Neural progenitor cell (in vitro differentiated cells): ENCODE measurements at regions not wholly inside any gene's neighbourhood (a gene's known extent, or its start where the extent isn't known, plus 50 kb on each side); places are given as distances from the start of the nearest gene placed in this dataset.

ENCODE experiments used
- DNase-seq: peaks from one replicate; pipeline ENCODE4 v3.0.0-alpha.2; 2016; ENCODE audit warnings: low spot score
- H2AFZ ChIP-seq: fragments of 200-600 bp; sonication (generic); replicated peaks from 2 replicates; pipeline ENCODE4 v1.6.1; 2016; ENCODE audit warnings: antibody characterized with exemption
- H3F3A ChIP-seq: fragments of 200-600 bp; sonication (generic); 2 replicates; pipeline ENCODE4 v1.6.1; 2016; ENCODE audit warnings: antibody characterized with exemption, low read depth
- H3K27ac ChIP-seq: fragments of 200-600 bp; sonication (generic); 2 replicates; pipeline ENCODE4 v1.5.1; 2016; ENCODE audit warnings: mild to moderate bottlenecking
- H3K27me3 ChIP-seq: fragments of 200-600 bp; sonication (generic); 2 replicates; pipeline ENCODE4 v1.6.1; 2016; ENCODE audit warnings: mild to moderate bottlenecking, moderate library complexity
- H3K36me3 ChIP-seq: fragments of 200-600 bp; sonication (generic); 2 replicates; pipeline ENCODE4 v1.5.1; 2016
- H3K4me1 ChIP-seq: fragments of 200-600 bp; sonication (generic); 2 replicates; pipeline ENCODE4 v1.6.1; 2016; ENCODE audit warnings: mixed run types
- H3K4me2 ChIP-seq: fragments of 200-600 bp; sonication (generic); 2 replicates; pipeline ENCODE4 v1.6.1; 2016
- H3K4me3 ChIP-seq: fragments of 200-600 bp; sonication (generic); 2 replicates; pipeline ENCODE4 v1.5.1; 2016
- H3K79me2 ChIP-seq: fragments of 200-600 bp; sonication (generic); 2 replicates; pipeline ENCODE4 v1.6.1; 2016; ENCODE audit warnings: low read depth
- H3K9ac ChIP-seq: fragments of 200-600 bp; sonication (generic); 2 replicates; pipeline ENCODE4 v1.6.1; 2016
- H3K9me3 ChIP-seq: fragments of 200-600 bp; sonication (generic); 2 replicates; pipeline ENCODE4 v1.5.1; 2016; ENCODE audit warnings: low read depth
- H4K20me1 ChIP-seq: fragments of 200-600 bp; sonication (generic); 2 replicates; pipeline ENCODE4 v1.6.1; 2016; ENCODE audit warnings: low read depth
- H3K27ac Mint-ChIP-seq: 3 replicates; pipeline ENCODE4 v1.8.0; 2021; ENCODE audit warnings: mixed read lengths
- H3K27me3 Mint-ChIP-seq: 2 replicates; pipeline ENCODE4 v1.8.0; 2022; ENCODE audit warnings: low read depth, mild to moderate bottlenecking, inconsistent platforms, moderate library complexity, mixed read lengths; ENCODE audit not compliant: insufficient read depth
- H3K36me3 Mint-ChIP-seq: 3 replicates; pipeline ENCODE4 v1.8.0; 2021; ENCODE audit warnings: mixed read lengths
- H3K4me1 Mint-ChIP-seq: 3 replicates; pipeline ENCODE4 v1.8.0; 2021; ENCODE audit warnings: mixed read lengths
- H3K4me3 Mint-ChIP-seq: 3 replicates; pipeline ENCODE4 v1.8.0; 2021; ENCODE audit warnings: mild to moderate bottlenecking, moderate library complexity, mixed read lengths
- H3K9me3 Mint-ChIP-seq: 3 replicates; pipeline ENCODE4 v1.8.0; 2020; ENCODE audit warnings: mixed read lengths
- CTCF ChIP-seq: fragments of 200-600 bp; sonication (generic); IDR thresholded peaks from 2 replicates; pipeline ENCODE4 v1.5.1; 2017; ENCODE audit warnings: antibody characterized with exemption, mild to moderate bottlenecking
- EZH2 ChIP-seq: fragments of 200-600 bp; sonication (generic); IDR thresholded peaks from 2 replicates; pipeline ENCODE4 v1.6.1; 2017; ENCODE audit warnings: antibody characterized with exemption, mild to moderate bottlenecking, moderate library complexity
- EZH2phosphoT487 ChIP-seq: fragments of 200-600 bp; sonication (generic); IDR thresholded peaks from 2 replicates; pipeline ENCODE4 v1.6.1; 2017; ENCODE audit warnings: antibody characterized with exemption

- H3K9ac ChIP-seq, result no peak overlapping the region
- Mint-ChIP-seq H3K36me3 (no peaks in the 10 kb centered on the region), H3K4me3 (no peak overlapping the region), H3K9me3 (no peaks in the 10 kb centered on the region), H3K4me1 (peaks cover 5% of the 10 kb centered on the region), H3K27ac (no peak overlapping the region), H3K27me3 (peaks cover 4% of the 10 kb centered on the region)
- peaks cover under 1% of the 10 kb centered on the region for H3K4me1 ChIP-seq
- no peaks in the 10 kb centered on the region for H4K20me1 ChIP-seq
- no peaks in the 10 kb centered on the region for H3K79me2 ChIP-seq
- no peaks in the 10 kb centered on the region for H3K9me3 ChIP-seq
- DNase-seq, result no peak
- TF ChIP-seq CTCF, result no peak
- TF ChIP-seq EZH2phosphoT487, result no peak
- no peak for TF ChIP-seq EZH2
- H3K36me3 ChIP-seq, result no peaks in the 10 kb centered on the region
- no peak overlapping the region for H3K4me2 ChIP-seq
- no peak overlapping the region for H2AFZ ChIP-seq
- H3K27ac ChIP-seq, result no peak overlapping the region
- H3F3A ChIP-seq, result no peaks in the 10 kb centered on the region
- no peaks in the 10 kb centered on the region for H3K27me3 ChIP-seq
- H3K4me3 ChIP-seq, result no peak overlapping the region
Measured at GRCh38 chr13:27713767-27714166, 78.5 kb upstream of the GSX1 start.

DNA sequence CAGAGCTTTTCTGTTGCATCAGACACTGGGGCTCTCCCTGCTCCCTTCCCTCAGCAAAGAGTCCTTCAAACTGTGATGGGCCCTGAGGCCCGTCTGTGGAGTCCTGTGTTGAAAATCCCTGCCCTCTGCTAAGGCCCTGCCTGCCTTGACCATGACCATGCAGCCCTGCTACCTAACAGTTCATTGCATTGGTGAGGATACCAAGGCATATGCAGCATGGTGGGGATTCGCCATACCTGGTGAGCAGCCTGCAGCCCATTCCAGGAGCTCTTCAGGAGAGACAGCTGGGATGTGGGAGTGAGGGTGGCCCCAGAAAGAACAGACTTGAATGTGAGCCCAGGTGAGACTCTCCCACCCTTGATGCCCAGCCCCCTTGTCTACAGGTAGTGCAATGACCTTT is 70.6 kb upstream of the GSX1 start:
- H3K9ac ChIP-seq, result no peak overlapping the region
- no peaks in the 10 kb centered on the region for H3F3A ChIP-seq
- H3K27ac ChIP-seq, result no peak overlapping the region
- TF ChIP-seq EZH2 (no peak), CTCF (no peak), EZH2phosphoT487 (no peak)
- no peak overlapping the region for H3K27ac Mint-ChIP-seq
- no peak overlapping the region for H3K4me2 ChIP-seq
- no peak overlapping the region for H2AFZ ChIP-seq
- H3K9me3 ChIP-seq, result no peaks in the 10 kb centered on the region
- H3K4me3 Mint-ChIP-seq, result no peak overlapping the region
- H3K27me3 Mint-ChIP-seq, result peaks cover 5% of the 10 kb centered on the region
- no peaks in the 10 kb centered on the region for H4K20me1 ChIP-seq
- H3K4me3 ChIP-seq, result no peak overlapping the region
- H3K79me2 ChIP-seq, result no peaks in the 10 kb centered on the region
- peaks cover 10% of the 10 kb centered on the region for H3K4me1 Mint-ChIP-seq
- no peaks in the 10 kb centered on the region for H3K27me3 ChIP-seq
- no peaks in the 10 kb centered on the region for H3K9me3 Mint-ChIP-seq
- peaks cover 11% of the 10 kb centered on the region for H3K4me1 ChIP-seq
- no peaks in the 10 kb centered on the region for H3K36me3 Mint-ChIP-seq
- no peaks in the 10 kb centered on the region for H3K36me3 ChIP-seq
- DNase-seq, result no peak

- Histone ChIP-seq H4K20me1 (no peaks in the 10 kb centered on the region), H3K27me3 (no peaks in the 10 kb centered on the region), H3K36me3 (no peaks in the 10 kb centered on the region), H2AFZ (no peak overlapping the region), H3K9me3 (no peaks in the 10 kb centered on the region), H3K4me1 (peaks cover 4% of the 10 kb centered on the region), H3K4me3 (no peak overlapping the region), H3K27ac (no peak overlapping the region), H3F3A (no peaks in the 10 kb centered on the region), H3K79me2 (no peaks in the 10 kb centered on the region), H3K4me2 (no peak overlapping the region), H3K9ac (no peak overlapping the region)
- no peak overlapping the region for H3K4me3 Mint-ChIP-seq
- DNase-seq, result peak; percentile 55
- H3K36me3 Mint-ChIP-seq, result no peaks in the 10 kb centered on the region
- TF ChIP-seq EZH2, result no peak
- no peak for TF ChIP-seq EZH2phosphoT487
- peak; percentile 48 for TF ChIP-seq CTCF
- no peaks in the 10 kb centered on the region for H3K9me3 Mint-ChIP-seq
- H3K27ac Mint-ChIP-seq, result peak overlapping the region; percentile 96
- peaks cover 29% of the 10 kb centered on the region for H3K4me1 Mint-ChIP-seq
- H3K27me3 Mint-ChIP-seq, result peaks cover 10% of the 10 kb centered on the region
Measured at GRCh38 chr13:27728271-27728670, 64.0 kb upstream of the GSX1 start.

DNA sequence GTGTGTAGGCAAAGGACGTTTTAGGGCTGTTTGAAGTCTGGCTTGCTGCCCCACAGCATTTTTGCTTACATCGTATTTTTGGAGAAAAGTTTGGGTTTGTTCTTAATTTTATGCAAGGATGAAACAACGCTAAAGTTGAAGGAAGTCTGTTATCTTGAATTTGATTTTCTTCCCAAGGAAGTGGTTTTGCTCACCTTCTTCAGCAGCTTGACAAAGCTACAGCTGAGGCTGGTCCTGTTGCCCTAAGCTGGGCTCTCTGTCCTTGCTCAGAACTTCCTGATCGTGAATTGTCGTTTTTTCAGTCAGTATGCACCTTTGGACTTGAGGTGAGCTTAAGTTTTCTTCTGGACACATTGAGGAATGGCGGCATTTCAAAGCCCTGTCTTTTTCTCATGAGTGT is 62.1 kb upstream of the GSX1 start:
- Histone ChIP-seq H3K9ac (no peak overlapping the region), H3K4me3 (no peak overlapping the region), H3K79me2 (no peaks in the 10 kb centered on the region), H3K9me3 (no peaks in the 10 kb centered on the region), H4K20me1 (no peaks in the 10 kb centered on the region), H3F3A (no peaks in the 10 kb centered on the region), H3K27ac (no peak overlapping the region), H3K4me2 (no peak overlapping the region), H3K4me1 (peaks cover 4% of the 10 kb centered on the region), H2AFZ (no peak overlapping the region), H3K36me3 (no peaks in the 10 kb centered on the region), H3K27me3 (no peaks in the 10 kb centered on the region)
- no peak for TF ChIP-seq CTCF
- no peak for TF ChIP-seq EZH2phosphoT487
- TF ChIP-seq EZH2, result no peak
- Mint-ChIP-seq H3K36me3 (no peaks in the 10 kb centered on the region), H3K4me1 (peaks cover 29% of the 10 kb centered on the region), H3K27ac (no peak overlapping the region), H3K4me3 (no peak overlapping the region), H3K27me3 (peaks cover 10% of the 10 kb centered on the region), H3K9me3 (no peaks in the 10 kb centered on the region)
- DNase-seq, result no peak
